ENCODE measurements at regions not wholly inside any gene's neighbourhood (a gene's known extent, or its start where the extent isn't known, plus 50 kb on each side); places are given as distances from the start of the nearest gene placed in this dataset.
"Not testable (repeated sequence)": the region's sequence is repeated elsewhere in the genome, so short reads cannot be mapped to it uniquely, and the experiment has no call there.

DNA sequence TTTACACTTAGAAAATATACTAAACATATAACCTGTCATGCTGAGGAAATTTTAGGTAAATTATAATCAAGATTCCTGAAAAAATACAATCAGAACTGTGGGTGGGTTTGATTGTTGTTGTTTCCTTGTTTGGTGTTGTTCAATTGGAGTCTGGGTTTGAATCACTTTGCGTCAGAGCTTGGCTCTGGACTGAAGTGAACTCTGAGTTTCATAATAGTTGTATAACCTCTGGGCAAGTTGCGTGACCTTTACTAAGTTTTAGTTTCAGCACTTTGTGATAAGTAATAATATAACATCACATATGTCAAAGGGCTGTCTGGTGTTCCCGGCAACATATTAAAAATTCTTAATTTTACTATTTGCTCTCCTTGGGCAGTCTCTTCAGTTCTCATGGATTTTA, 758.1 kb downstream of the RAPGEF2 start:
- Mint-ChIP-seq H3K27ac (ENCODE audit: unreplicated experiment) (no peak overlapping the region), H3K4me3 (ENCODE audit: unreplicated experiment) (no peak overlapping the region), H3K36me3 (ENCODE audit: low read depth, unreplicated experiment) (no peaks in the 10 kb centered on the region), H3K9me3 (ENCODE audit: unreplicated experiment) (no peaks in the 10 kb centered on the region), H3K27me3 (ENCODE audit: low read depth, unreplicated experiment) (no peaks in the 10 kb centered on the region), H3K4me1 (ENCODE audit: low read depth, unreplicated experiment) (peaks cover 11% of the 10 kb centered on the region)
- no peaks in the 10 kb centered on the region for H3K79me2 ChIP-seq (ENCODE audit: insufficient read depth, low read length)
- H3K4me3 ChIP-seq (ENCODE audit: insufficient read depth, low read depth, low read length) = no peak overlapping the region
- H3K4me1 ChIP-seq (ENCODE audit: insufficient read depth, low read length) = no peaks in the 10 kb centered on the region
- FAIRE-seq (no peak), DNase-seq (ENCODE audit: low read depth) (no peak)
- H3K27me3 ChIP-seq (ENCODE audit: insufficient read depth, low read length) = no peaks in the 10 kb centered on the region
- TF ChIP-seq, protein P1, sequence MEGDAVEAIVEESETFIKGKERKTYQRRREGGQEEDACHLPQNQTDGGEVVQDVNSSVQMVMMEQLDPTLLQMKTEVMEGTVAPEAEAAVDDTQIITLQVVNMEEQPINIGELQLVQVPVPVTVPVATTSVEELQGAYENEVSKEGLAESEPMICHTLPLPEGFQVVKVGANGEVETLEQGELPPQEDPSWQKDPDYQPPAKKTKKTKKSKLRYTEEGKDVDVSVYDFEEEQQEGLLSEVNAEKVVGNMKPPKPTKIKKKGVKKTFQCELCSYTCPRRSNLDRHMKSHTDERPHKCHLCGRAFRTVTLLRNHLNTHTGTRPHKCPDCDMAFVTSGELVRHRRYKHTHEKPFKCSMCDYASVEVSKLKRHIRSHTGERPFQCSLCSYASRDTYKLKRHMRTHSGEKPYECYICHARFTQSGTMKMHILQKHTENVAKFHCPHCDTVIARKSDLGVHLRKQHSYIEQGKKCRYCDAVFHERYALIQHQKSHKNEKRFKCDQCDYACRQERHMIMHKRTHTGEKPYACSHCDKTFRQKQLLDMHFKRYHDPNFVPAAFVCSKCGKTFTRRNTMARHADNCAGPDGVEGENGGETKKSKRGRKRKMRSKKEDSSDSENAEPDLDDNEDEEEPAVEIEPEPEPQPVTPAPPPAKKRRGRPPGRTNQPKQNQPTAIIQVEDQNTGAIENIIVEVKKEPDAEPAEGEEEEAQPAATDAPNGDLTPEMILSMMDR (IDR thresholded peaks at IDR 0.05; ENCODE audit: insufficient read depth, low read depth, low read length) = no peak
- TF ChIP-seq EZH2 (IDR thresholded peaks at IDR 0.05; ENCODE audit: insufficient read depth, low read length) = no peak
- H3K27ac ChIP-seq (ENCODE audit: low read depth, low read length) = no peak overlapping the region
- H3K9ac ChIP-seq (ENCODE audit: low read length) = no peak overlapping the region
- no peak overlapping the region for H2AFZ ChIP-seq (ENCODE audit: low read depth, low read length)
- H3K4me2 ChIP-seq (ENCODE audit: low read length) = no peak overlapping the region
- no peaks in the 10 kb centered on the region for H4K20me1 ChIP-seq (ENCODE audit: insufficient read depth, low read length)
- no peaks in the 10 kb centered on the region for H3K36me3 ChIP-seq (ENCODE audit: insufficient read depth, low read length)
- H3K9me3 ChIP-seq (ENCODE audit: insufficient read depth, low read depth, low read length) = no peaks in the 10 kb centered on the region

DNA sequence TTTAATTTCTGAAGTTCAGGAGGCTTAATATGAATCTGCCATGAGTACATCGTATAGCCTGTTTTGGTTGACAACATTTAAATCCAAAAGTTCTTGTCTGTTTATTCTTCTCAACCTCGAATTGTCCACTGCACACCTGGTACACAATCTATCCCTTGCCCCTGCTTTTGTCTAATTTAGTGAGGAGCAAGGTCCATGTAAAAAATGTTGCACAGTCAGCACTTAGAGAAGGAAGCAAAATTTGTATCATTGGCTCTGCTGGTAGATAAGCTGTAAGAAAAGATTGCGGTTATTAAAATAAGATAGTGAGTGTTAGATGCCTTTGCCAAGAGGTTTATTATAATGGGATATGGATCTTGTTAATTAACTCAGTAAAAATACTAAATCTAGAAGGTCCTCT, 761.5 kb downstream of the RAPGEF2 start:
- DNase-seq (ENCODE audit: low read depth) = no peak
- Histone ChIP-seq H4K20me1 (ENCODE audit: insufficient read depth, low read length) (no peaks in the 10 kb centered on the region), H3K4me2 (ENCODE audit: low read length) (no peak overlapping the region), H3K4me1 (ENCODE audit: insufficient read depth, low read length) (no peaks in the 10 kb centered on the region), H3K27ac (ENCODE audit: low read depth, low read length) (no peak overlapping the region), H3K79me2 (ENCODE audit: insufficient read depth, low read length) (no peaks in the 10 kb centered on the region), H2AFZ (ENCODE audit: low read depth, low read length) (no peak overlapping the region), H3K9ac (ENCODE audit: low read length) (no peak overlapping the region), H3K36me3 (ENCODE audit: insufficient read depth, low read length) (no peaks in the 10 kb centered on the region), H3K4me3 (ENCODE audit: insufficient read depth, low read depth, low read length) (no peak overlapping the region), H3K27me3 (ENCODE audit: insufficient read depth, low read length) (no peaks in the 10 kb centered on the region), H3K9me3 (ENCODE audit: insufficient read depth, low read depth, low read length) (no peaks in the 10 kb centered on the region)
- FAIRE-seq = no peak
- no peak overlapping the region for H3K4me3 Mint-ChIP-seq (ENCODE audit: unreplicated experiment)
- no peaks in the 10 kb centered on the region for H3K36me3 Mint-ChIP-seq (ENCODE audit: low read depth, unreplicated experiment)
- no peak for TF ChIP-seq EZH2 (IDR thresholded peaks at IDR 0.05; ENCODE audit: insufficient read depth, low read length)
- no peaks in the 10 kb centered on the region for H3K27me3 Mint-ChIP-seq (ENCODE audit: low read depth, unreplicated experiment)
- H3K27ac Mint-ChIP-seq (ENCODE audit: unreplicated experiment) = no peak overlapping the region
- peaks cover 10% of the 10 kb centered on the region for H3K4me1 Mint-ChIP-seq (ENCODE audit: low read depth, unreplicated experiment)
- no peaks in the 10 kb centered on the region for H3K9me3 Mint-ChIP-seq (ENCODE audit: unreplicated experiment)

DNA sequence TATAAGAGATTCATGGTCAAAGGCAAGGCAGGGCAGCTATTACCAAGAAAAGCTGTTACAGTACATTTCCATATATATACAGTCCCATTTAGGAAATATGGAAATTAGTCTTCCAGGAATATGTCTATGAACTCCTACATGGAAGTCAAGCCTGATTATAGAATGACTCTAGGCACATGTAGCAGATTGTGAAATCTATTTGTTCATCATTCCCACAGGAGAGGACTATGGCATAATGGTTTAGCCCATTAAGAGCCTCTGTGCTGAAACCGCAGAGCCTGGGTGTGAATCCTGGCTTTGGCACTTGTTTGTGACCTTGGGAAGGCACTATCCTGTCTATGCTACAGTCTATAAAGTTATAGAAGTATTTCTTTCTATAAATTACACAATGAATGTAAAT, 764.8 kb downstream of the RAPGEF2 start:
- H3K9me3 ChIP-seq (ENCODE audit: insufficient read depth, low read depth, low read length) = no peaks in the 10 kb centered on the region
- no peak overlapping the region for H3K9ac ChIP-seq (ENCODE audit: low read length)
- peaks cover 10% of the 10 kb centered on the region for H3K4me1 Mint-ChIP-seq (ENCODE audit: low read depth, unreplicated experiment)
- H3K27me3 ChIP-seq (ENCODE audit: insufficient read depth, low read length) = no peaks in the 10 kb centered on the region
- no peak for DNase-seq (ENCODE audit: low read depth)
- peaks cover 1% of the 10 kb centered on the region for H3K9me3 Mint-ChIP-seq (ENCODE audit: unreplicated experiment)
- no peaks in the 10 kb centered on the region for H3K36me3 Mint-ChIP-seq (ENCODE audit: low read depth, unreplicated experiment)
- H2AFZ ChIP-seq (ENCODE audit: low read depth, low read length) = no peak overlapping the region
- TF ChIP-seq, protein P1 (IDR thresholded peaks at IDR 0.05; ENCODE audit: insufficient read depth, low read depth, low read length) = no peak
- no peak for TF ChIP-seq EZH2 (IDR thresholded peaks at IDR 0.05; ENCODE audit: insufficient read depth, low read length)
- FAIRE-seq = no peak
- no peak overlapping the region for H3K4me2 ChIP-seq (ENCODE audit: low read length)
- H3K4me3 Mint-ChIP-seq (ENCODE audit: unreplicated experiment) = no peak overlapping the region
- no peaks in the 10 kb centered on the region for H4K20me1 ChIP-seq (ENCODE audit: insufficient read depth, low read length)
- H3K27me3 Mint-ChIP-seq (ENCODE audit: low read depth, unreplicated experiment) = no peaks in the 10 kb centered on the region
- H3K27ac ChIP-seq (ENCODE audit: low read depth, low read length) = no peak overlapping the region
- H3K36me3 ChIP-seq (ENCODE audit: insufficient read depth, low read length) = no peaks in the 10 kb centered on the region
- no peak overlapping the region for H3K27ac Mint-ChIP-seq (ENCODE audit: unreplicated experiment)
- no peaks in the 10 kb centered on the region for H3K4me1 ChIP-seq (ENCODE audit: insufficient read depth, low read length)
- no peak overlapping the region for H3K4me3 ChIP-seq (ENCODE audit: insufficient read depth, low read depth, low read length)
- H3K79me2 ChIP-seq (ENCODE audit: insufficient read depth, low read length) = no peaks in the 10 kb centered on the region

DNA sequence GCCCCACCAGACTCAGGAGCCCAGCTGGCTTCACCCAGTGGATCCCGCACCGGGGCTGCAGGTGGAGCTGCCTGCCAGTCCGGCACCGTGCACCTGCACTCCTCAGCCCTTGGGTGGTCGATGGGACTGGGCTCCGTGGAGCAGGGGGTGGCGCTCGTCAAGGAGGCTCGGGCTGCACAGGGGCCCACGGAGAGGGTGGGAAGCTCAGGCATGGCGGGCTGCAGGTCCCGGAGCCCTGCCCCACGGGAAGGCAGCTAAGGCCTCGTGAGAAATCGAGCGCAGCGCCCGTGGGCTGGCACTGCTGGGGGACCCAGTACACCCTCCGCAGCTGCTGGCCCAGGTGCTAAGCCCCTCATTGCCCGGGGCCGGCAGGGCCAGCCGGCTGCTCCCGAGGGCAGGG, 766.1 kb downstream of the RAPGEF2 start:
- not testable (repeated sequence) for H3K27ac Mint-ChIP-seq (ENCODE audit: unreplicated experiment); H3K36me3 ChIP-seq (ENCODE audit: insufficient read depth, low read length); H3K9ac ChIP-seq (ENCODE audit: low read length); H3K4me3 Mint-ChIP-seq (ENCODE audit: unreplicated experiment); H3K27me3 Mint-ChIP-seq (ENCODE audit: low read depth, unreplicated experiment); H2AFZ ChIP-seq (ENCODE audit: low read depth, low read length); H3K4me2 ChIP-seq (ENCODE audit: low read length); H3K9me3 Mint-ChIP-seq (ENCODE audit: unreplicated experiment); FAIRE-seq; H4K20me1 ChIP-seq (ENCODE audit: insufficient read depth, low read length); H3K36me3 Mint-ChIP-seq (ENCODE audit: low read depth, unreplicated experiment); H3K27ac ChIP-seq (ENCODE audit: low read depth, low read length); H3K27me3 ChIP-seq (ENCODE audit: insufficient read depth, low read length); H3K4me1 ChIP-seq (ENCODE audit: insufficient read depth, low read length); H3K4me3 ChIP-seq (ENCODE audit: insufficient read depth, low read depth, low read length); H3K9me3 ChIP-seq (ENCODE audit: insufficient read depth, low read depth, low read length); DNase-seq (ENCODE audit: low read depth); H3K4me1 Mint-ChIP-seq (ENCODE audit: low read depth, unreplicated experiment); H3K79me2 ChIP-seq (ENCODE audit: insufficient read depth, low read length)
